IPS-15b (cell line): ENCODE measurements at regions not wholly inside any gene's neighbourhood (a gene's known extent, or its start where the extent isn't known, plus 50 kb on each side); places are given as distances from the start of the nearest gene placed in this dataset.

ENCODE experiments used
- H3K27me3 ChIP-seq: one replicate; pipeline ENCODE4 v1.6.1; 2013; ENCODE audit warnings: low read length; ENCODE audit not compliant: control insufficient read depth, insufficient read depth
- H3K36me3 ChIP-seq: one replicate; pipeline ENCODE4 v1.6.1; 2013; ENCODE audit warnings: low read length; ENCODE audit not compliant: control insufficient read depth, insufficient read depth
- H3K4me1 ChIP-seq: one replicate; pipeline ENCODE4 v1.6.1; 2013; ENCODE audit warnings: mild to moderate bottlenecking, low read length; ENCODE audit not compliant: control insufficient read depth, insufficient read depth
- H3K4me3 ChIP-seq: one replicate; pipeline ENCODE4 v1.5.1; 2013; ENCODE audit warnings: low read depth, low read length
- H3K9ac ChIP-seq: one replicate; pipeline ENCODE4 v1.6.1; 2013; ENCODE audit warnings: low read depth, mild to moderate bottlenecking, low read length
- H3K9me3 ChIP-seq: one replicate; pipeline ENCODE4 v1.6.1; 2013; ENCODE audit warnings: mild to moderate bottlenecking, low read length; ENCODE audit not compliant: control insufficient read depth, insufficient read depth

GRCh38 chr7:98514211-98515031 is 102.7 kb upstream of the NPTX2 start:
- no peak overlapping the region for H3K9ac ChIP-seq
- no peak overlapping the region for H3K4me3 ChIP-seq
- no peaks in the 10 kb centered on the region for H3K4me1 ChIP-seq

GRCh38 chr7:98511175-98511574 is 105.9 kb upstream of the NPTX2 start:
- Histone ChIP-seq H3K4me1 (no peaks in the 10 kb centered on the region), H3K9ac (no peak overlapping the region), H3K27me3 (no peaks in the 10 kb centered on the region), H3K9me3 (no peaks in the 10 kb centered on the region), H3K36me3 (no peaks in the 10 kb centered on the region), H3K4me3 (no peak overlapping the region)

More at GRCh38 chr7:98514211-98515031, 102.7 kb upstream of the NPTX2 start:
- no peaks in the 10 kb centered on the region for H3K9me3 ChIP-seq
- no peaks in the 10 kb centered on the region for H3K27me3 ChIP-seq
- no peaks in the 10 kb centered on the region for H3K36me3 ChIP-seq

- Histone ChIP-seq H3K4me3 (no peak overlapping the region), H3K27me3 (no peaks in the 10 kb centered on the region), H3K9ac (no peak overlapping the region), H3K36me3 (no peaks in the 10 kb centered on the region), H3K4me1 (no peaks in the 10 kb centered on the region), H3K9me3 (no peaks in the 10 kb centered on the region)
Measured at GRCh38 chr7:98509836-98510235, 107.2 kb upstream of the NPTX2 start.

- Histone ChIP-seq H3K4me1 (no peaks in the 10 kb centered on the region), H3K4me3 (no peak overlapping the region), H3K27me3 (no peaks in the 10 kb centered on the region), H3K9me3 (no peaks in the 10 kb centered on the region), H3K9ac (no peak overlapping the region), H3K36me3 (no peaks in the 10 kb centered on the region)
Measured at GRCh38 chr7:98506471-98506870, 105.6 kb upstream of the BAIAP2L1 start.

GRCh38 chr7:98500764-98501163 is 99.9 kb upstream of the BAIAP2L1 start:
- H3K9ac ChIP-seq: no peak overlapping the region
- H3K27me3 ChIP-seq: no peaks in the 10 kb centered on the region
- no peaks in the 10 kb centered on the region for H3K36me3 ChIP-seq
- no peak overlapping the region for H3K4me3 ChIP-seq
- H3K4me1 ChIP-seq: no peaks in the 10 kb centered on the region
- H3K9me3 ChIP-seq: no peaks in the 10 kb centered on the region

GRCh38 chr7:98496618-98497017 is 95.7 kb upstream of the BAIAP2L1 start:
- Histone ChIP-seq H3K36me3 (no peaks in the 10 kb centered on the region), H3K9me3 (no peaks in the 10 kb centered on the region), H3K9ac (no peak overlapping the region), H3K27me3 (no peaks in the 10 kb centered on the region), H3K4me1 (no peaks in the 10 kb centered on the region), H3K4me3 (no peak overlapping the region)

- Histone ChIP-seq H3K9me3 (no peaks in the 10 kb centered on the region), H3K4me3 (no peak overlapping the region), H3K9ac (no peak overlapping the region), H3K27me3 (no peaks in the 10 kb centered on the region), H3K4me1 (no peaks in the 10 kb centered on the region), H3K36me3 (no peaks in the 10 kb centered on the region)
Measured at GRCh38 chr7:98495200-98495955, 94.5 kb upstream of the BAIAP2L1 start.

GRCh38 chr7:98493030-98493778 is 92.3 kb upstream of the BAIAP2L1 start:
- Histone ChIP-seq H3K4me3 (no peak overlapping the region), H3K4me1 (no peaks in the 10 kb centered on the region), H3K36me3 (no peaks in the 10 kb centered on the region), H3K9ac (no peak overlapping the region), H3K9me3 (no peaks in the 10 kb centered on the region), H3K27me3 (no peaks in the 10 kb centered on the region)

- Histone ChIP-seq H3K36me3 (no peaks in the 10 kb centered on the region), H3K27me3 (no peaks in the 10 kb centered on the region), H3K9me3 (no peaks in the 10 kb centered on the region), H3K4me1 (no peaks in the 10 kb centered on the region), H3K9ac (no peak overlapping the region), H3K4me3 (no peak overlapping the region)
Measured at GRCh38 chr7:98488167-98488566, 87.3 kb upstream of the BAIAP2L1 start.

- peaks cover 9% of the 10 kb centered on the region for H3K9me3 ChIP-seq
- H3K27me3 ChIP-seq: no peaks in the 10 kb centered on the region
- H3K4me3 ChIP-seq: no peak overlapping the region
- H3K36me3 ChIP-seq: peaks cover 3% of the 10 kb centered on the region
- no peaks in the 10 kb centered on the region for H3K4me1 ChIP-seq
- H3K9ac ChIP-seq: no peak overlapping the region
Measured at GRCh38 chr7:98483964-98484545, 83.2 kb upstream of the BAIAP2L1 start.

GRCh38 chr7:98483276-98483963 is 82.5 kb upstream of the BAIAP2L1 start:
- Histone ChIP-seq H3K36me3 (peaks cover 4% of the 10 kb centered on the region), H3K9me3 (peaks cover 9% of the 10 kb centered on the region), H3K27me3 (no peaks in the 10 kb centered on the region), H3K4me1 (no peaks in the 10 kb centered on the region), H3K9ac (no peak overlapping the region), H3K4me3 (no peak overlapping the region)
